WERI-Rb-1 (cell line): ENCODE measurements at regions not wholly inside any gene's neighbourhood (a gene's known extent, or its start where the extent isn't known, plus 50 kb on each side); places are given as distances from the start of the nearest gene placed in this dataset.

Experiments used
- DNase-seq: peaks from one replicate; pipeline ENCODE4 v3.0.0-alpha.2; 2020
- H3K27ac ChIP-seq: fragments of 250-450 bp; sonication (Bioruptor Pico); 2 replicates; pipeline ENCODE4 v1.5.1; 2020; ENCODE audit warnings: mild to moderate bottlenecking, moderate library complexity
- H3K27me3 ChIP-seq: fragments of 250-450 bp; sonication (Bioruptor Pico); 2 replicates; pipeline ENCODE4 v1.5.1; 2021; ENCODE audit warnings: mild to moderate bottlenecking, low read depth, moderate library complexity; ENCODE audit not compliant: insufficient read depth, severe bottlenecking
- H3K36me3 ChIP-seq: fragments of 250-450 bp; sonication (Bioruptor Pico); 2 replicates; pipeline ENCODE4 v1.5.1; 2020; ENCODE audit warnings: mild to moderate bottlenecking, moderate library complexity
- H3K4me3 ChIP-seq: 2 replicates; pipeline ENCODE4 v1.5.1; 2011; ENCODE audit warnings: low read depth, mild to moderate bottlenecking, control low read depth, low read length
- H3K9me3 ChIP-seq: fragments of 250-450 bp; sonication (Bioruptor Pico); 2 replicates; pipeline ENCODE4 v1.5.1; 2021; ENCODE audit warnings: mild to moderate bottlenecking, moderate library complexity; ENCODE audit not compliant: severe bottlenecking
- CTCF ChIP-seq: IDR thresholded peaks from 2 replicates; pipeline ENCODE4 v1.5.1; 2011; ENCODE audit warnings: low read depth, mild to moderate bottlenecking, control low read depth, inconsistent platforms, low read length

GRCh38 chr6:166774770-166775169 lies 147.7 kb upstream of the RPS6KA2 start:
- DNase-seq = no peak
- Histone ChIP-seq H3K36me3 (no peaks in the 10 kb centered on the region), H3K4me3 (no peak overlapping the region), H3K9me3 (no peaks in the 10 kb centered on the region), H3K27me3 (no peaks in the 10 kb centered on the region), H3K27ac (no peak overlapping the region)
- TF ChIP-seq CTCF = no peak

- no peak overlapping the region for H3K27ac ChIP-seq
Measured at GRCh38 chr6:166774292-166774691, 147.2 kb upstream of the RPS6KA2 start.

GRCh38 chr6:166772518-166772917 lies 145.5 kb upstream of the RPS6KA2 start:
- Histone ChIP-seq H3K27ac (no peak overlapping the region), H3K36me3 (no peaks in the 10 kb centered on the region), H3K27me3 (no peaks in the 10 kb centered on the region), H3K4me3 (no peak overlapping the region), H3K9me3 (no peaks in the 10 kb centered on the region)
- peak; percentile 73 for TF ChIP-seq CTCF
- peak; percentile 50 for DNase-seq

More at GRCh38 chr6:166774292-166774691, 147.2 kb upstream of the RPS6KA2 start:
- no peak for DNase-seq
- Histone ChIP-seq H3K36me3 (no peaks in the 10 kb centered on the region), H3K27me3 (no peaks in the 10 kb centered on the region), H3K9me3 (no peaks in the 10 kb centered on the region), H3K4me3 (no peak overlapping the region)
- TF ChIP-seq CTCF = no peak

GRCh38 chr6:166771701-166772100 lies 144.7 kb upstream of the RPS6KA2 start:
- Histone ChIP-seq H3K27me3 (no peaks in the 10 kb centered on the region), H3K9me3 (no peaks in the 10 kb centered on the region), H3K36me3 (no peaks in the 10 kb centered on the region), H3K27ac (no peak overlapping the region), H3K4me3 (no peak overlapping the region)
- DNase-seq = no peak
- no peak for TF ChIP-seq CTCF

GRCh38 chr6:166770216-166771116 lies 143.4 kb upstream of the RPS6KA2 start:
- Histone ChIP-seq H3K4me3 (no peak overlapping the region), H3K9me3 (no peaks in the 10 kb centered on the region), H3K27ac (no peak overlapping the region), H3K27me3 (no peaks in the 10 kb centered on the region), H3K36me3 (no peaks in the 10 kb centered on the region)
- no peak for DNase-seq
- peak; percentile 36; the same call in 1 of the 2 replicates for TF ChIP-seq CTCF
